DOHH2 (cell line): ENCODE measurements at regions not wholly inside any gene's neighbourhood (a gene's known extent, or its start where the extent isn't known, plus 50 kb on each side); places are given as distances from the start of the nearest gene placed in this dataset.

Experiments
- CTCF ChIP-seq: fragments of 200-600 bp; sonication (generic); IDR thresholded peaks from one replicate; pipeline ENCODE4 v1.5.1; 2014; ENCODE audit warnings: antibody characterized with exemption, mild to moderate bottlenecking, low read depth, low read length; ENCODE audit not compliant: poor library complexity, severe bottlenecking
- EZH2phosphoT487 ChIP-seq: fragments of 200-600 bp; sonication (generic); IDR thresholded peaks from 2 replicates; pipeline ENCODE4 v1.6.1; 2017; ENCODE audit warnings: borderline replicate concordance, mild to moderate bottlenecking, antibody characterized with exemption, low read length, moderate library complexity, mixed read lengths

- TF ChIP-seq CTCF: no peak
- TF ChIP-seq EZH2phosphoT487: no peak
Measured at GRCh38 chr5:165404917-165405316, 1899.5 kb downstream of the MAT2B start.
